ENCODE measurements at regions not wholly inside any gene's neighbourhood (a gene's known extent, or its start where the extent isn't known, plus 50 kb on each side); places are given as distances from the start of the nearest gene placed in this dataset.
"Not testable (repeated sequence)": the region's sequence is repeated elsewhere in the genome, so short reads cannot be mapped to it uniquely, and the experiment has no call there.

DNA sequence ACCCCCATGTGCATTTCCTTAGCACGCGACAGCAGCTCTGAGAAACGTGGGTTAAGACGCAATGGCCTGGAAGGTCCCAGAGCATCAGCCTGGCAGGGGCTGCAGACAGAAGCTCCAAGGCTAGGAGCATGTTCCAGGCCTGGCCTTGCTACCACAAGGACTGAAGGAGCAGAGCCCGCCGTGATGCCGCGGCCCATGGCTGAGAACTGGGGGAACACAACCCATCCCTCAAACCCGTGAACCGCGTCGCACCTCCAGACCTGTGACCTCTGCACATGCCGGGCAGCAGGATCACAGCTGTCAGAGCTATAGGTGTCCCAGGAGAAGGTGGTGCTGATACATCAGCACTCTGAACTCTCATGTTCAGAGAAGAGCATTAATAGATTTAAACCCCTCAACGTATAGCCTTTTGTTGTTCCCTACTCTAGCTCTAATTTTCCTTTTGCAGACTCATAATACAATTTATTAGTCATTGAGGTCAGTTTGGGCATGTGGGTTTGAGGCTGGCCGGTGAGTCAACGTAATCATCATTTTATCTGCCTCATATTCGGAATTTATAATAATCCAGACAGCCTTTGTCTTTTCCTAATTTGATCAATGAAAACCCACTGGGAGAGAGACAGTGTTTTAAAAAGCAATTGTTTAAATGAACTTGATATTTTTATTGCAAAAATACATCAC is 222.5 kb upstream of the TCERG1L start:
- DNase-seq, result no peak

DNA sequence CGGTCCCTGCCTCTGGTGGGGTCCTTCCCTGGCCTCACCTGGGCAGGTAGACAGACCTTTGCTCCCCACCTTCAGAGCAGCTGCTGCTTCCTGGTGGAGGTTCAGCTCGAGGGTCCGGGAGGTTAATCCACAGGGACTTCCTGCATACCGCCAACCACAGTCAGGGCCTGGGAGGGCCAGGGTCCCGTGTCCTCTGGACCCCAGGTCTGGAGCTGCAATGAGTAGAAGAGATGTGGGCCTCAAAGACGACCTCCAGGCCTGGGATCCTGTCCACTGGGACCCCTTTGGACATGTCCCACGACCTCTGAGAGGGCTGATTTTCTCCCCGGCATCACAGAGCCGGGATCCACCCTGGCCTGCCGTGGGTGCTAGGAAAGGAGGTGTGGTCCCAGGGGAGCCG is 223.3 kb upstream of the TCERG1L start:
- DNase-seq, result no peak

DNA sequence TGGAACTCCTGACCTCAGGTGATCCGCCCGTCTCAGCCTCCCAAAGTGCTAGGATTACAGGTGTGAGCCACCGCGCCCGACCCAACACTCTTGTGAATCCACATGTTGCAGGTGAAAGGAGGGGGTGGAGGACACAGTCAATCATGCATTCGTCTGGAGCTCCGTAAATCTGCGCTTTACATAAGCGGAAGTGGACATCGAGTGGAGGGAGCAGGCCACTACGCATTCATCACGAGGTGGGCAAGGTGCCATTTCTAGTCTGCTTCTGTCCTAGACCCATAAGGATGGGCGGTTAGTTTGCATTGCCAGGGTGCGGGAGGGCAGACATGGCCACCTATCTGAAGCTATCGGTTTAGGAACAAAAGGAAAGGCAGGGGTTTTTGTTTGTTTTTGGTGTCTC is 225.2 kb upstream of the TCERG1L start:
- DNase-seq, result no peak

DNA sequence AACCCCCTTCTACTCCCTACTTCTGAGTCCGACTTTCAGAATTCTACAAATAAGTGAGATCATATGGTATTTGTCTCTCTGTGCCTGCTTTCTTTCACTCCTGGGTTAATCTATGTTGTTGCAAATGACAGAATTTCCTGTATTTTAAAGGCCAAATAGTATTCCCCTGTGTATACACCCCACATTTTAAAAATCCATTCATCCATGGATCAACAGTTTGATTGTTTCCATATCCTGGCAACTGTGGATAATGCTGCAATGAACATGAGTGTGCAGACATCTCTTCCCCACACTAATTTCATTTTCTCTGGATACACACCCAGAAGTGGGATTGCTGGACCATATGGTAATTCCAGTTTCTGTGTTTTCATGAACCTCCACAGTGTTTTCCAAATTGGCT is 225.8 kb upstream of the TCERG1L start:
- DNase-seq, result no peak

DNA sequence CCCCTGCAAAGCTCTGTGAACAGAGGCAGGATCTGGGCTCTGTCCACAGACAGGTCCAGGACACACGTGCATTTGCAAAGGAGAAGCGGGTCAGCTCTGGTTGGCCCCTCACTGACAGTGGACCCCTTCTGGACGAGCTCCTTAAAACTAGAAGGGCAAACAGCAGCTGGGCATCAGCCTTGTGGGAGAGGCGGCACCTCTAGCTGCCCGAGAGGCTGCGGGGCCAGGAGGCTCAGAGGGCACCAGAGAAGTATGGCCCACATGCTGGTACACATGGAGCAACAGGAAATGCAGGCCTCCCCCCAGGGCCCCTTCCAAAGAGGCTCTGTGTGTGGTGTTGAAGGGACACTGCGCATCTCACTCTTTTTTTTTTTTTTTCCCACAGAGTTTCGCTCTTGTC is 233.0 kb upstream of the TCERG1L start:
- no peak for DNase-seq

DNA sequence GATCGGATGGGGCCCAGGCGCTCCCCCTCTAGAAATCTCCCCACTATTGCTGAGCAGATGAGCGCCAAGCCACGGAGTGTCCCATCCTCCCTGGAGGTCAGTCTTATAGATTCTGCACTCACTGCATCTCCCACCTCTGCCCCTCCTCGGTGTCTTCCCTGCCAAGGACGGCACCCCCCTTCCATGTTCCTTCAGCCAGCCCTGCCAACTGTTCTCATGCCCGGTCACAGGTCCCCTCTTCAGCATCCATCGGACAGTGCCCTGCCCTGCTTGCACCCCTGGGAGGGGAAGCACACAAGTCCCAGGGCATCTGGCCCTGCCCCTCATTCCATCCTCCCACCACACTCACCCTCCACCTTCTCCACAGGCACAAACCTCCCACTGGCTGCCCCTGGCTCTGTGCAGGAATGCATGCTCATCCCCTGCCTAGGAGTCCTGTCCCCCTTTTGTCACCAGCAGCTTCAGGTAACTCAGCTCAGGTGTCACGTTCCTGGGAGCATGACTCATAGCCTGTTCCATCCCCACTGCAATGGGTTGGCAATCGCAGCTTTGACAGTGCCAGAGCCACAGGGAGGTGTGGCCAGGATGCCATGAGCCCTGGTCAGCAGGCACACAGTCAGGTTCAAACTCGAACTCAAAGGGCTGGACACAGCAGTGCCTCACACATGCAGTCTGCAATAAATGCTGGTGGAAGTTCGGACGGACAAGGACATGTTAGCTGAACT is 234.7 kb upstream of the TCERG1L start:
- DNase-seq, result no peak

DNA sequence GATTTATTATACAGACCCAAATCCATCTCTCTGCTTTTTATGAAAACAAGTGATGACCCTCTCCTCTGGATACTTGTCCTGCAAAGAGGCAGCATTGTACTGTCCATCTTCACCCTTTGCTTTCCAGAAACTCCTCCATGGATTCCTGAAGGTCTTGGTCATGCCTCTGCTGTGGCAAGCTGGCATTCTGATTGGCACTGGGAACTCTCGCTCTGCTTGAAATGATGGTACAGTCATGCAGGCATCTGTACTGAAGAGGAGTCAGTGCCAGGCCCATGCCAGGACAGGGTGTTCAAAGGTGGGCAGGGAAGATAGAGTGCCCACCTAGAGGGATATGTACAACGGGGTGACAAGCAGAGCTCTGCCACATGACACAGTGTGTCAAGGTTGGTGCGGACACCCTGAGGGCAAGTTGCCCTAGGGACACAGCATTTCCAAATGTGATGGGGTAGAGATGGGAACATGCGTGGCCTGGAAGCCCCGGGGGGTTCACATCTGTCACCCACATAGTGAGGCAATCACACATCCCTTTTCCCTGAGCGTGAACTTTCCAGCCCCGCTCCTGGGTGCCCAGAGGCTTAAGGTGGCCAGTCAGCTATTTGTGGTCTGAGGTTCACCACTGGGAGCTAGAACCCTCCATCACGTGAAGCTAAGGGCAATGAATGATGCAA is 235.7 kb upstream of the TCERG1L start:
- no peak for DNase-seq

DNA sequence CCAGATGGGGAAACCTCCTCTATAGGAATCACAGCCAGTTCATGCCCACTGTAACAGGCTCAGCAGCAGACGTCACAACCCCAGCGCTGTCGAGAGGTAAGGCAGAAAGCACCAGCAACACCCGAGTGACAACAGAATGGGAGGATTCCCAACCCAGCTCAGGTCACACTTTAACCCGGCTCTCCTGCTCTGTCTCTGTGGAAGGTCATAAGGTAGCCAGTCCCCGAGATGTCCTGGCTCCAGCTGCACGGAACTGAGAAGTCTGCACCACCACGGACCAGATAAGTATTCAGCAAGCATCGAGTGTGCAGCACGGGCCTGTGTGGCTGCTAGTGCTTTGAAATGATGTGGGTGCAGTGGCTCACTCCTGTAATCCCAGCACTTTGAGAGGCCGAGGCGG is 236.7 kb upstream of the TCERG1L start:
- DNase-seq, result no peak

DNA sequence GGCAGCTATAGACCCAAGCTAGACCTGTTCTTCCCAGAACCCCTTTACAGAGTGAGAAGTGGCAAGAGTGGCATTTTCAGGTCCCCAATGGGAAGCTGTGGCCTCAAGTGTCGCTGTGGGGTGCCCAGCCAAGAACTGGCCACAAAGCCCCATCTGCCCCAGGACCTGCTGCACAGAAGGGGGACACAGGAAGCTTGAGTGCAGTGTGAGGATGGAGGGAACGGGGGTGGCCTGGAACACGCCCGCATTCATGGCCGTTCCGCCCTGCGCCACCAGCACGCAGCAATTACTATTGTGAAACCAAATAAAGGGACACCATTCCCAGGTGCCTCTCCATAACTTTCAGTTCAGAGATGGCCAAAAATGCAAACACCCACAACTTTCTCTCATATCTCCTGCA is 237.6 kb upstream of the TCERG1L start:
- DNase-seq, result no peak

DNA sequence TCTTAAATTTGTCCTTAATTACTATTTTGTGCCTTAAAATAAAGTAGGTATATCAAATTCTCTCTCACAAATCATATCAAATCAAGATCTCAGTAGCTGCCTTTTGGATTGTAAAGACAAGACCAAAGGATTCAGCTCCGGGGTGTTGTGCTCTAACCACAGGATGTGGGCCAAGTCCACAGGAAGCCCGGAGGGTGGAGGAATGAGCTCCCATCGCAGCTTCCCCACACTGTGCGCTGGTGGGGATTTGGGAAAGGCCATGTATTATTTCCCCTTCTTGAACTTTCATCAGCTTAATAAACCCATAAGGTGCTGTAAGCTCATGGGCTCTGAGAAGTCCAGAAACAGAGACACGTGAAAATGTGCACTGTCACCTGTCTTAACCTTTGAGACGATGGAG is 241.6 kb upstream of the TCERG1L start:
- no peak for DNase-seq

DNA sequence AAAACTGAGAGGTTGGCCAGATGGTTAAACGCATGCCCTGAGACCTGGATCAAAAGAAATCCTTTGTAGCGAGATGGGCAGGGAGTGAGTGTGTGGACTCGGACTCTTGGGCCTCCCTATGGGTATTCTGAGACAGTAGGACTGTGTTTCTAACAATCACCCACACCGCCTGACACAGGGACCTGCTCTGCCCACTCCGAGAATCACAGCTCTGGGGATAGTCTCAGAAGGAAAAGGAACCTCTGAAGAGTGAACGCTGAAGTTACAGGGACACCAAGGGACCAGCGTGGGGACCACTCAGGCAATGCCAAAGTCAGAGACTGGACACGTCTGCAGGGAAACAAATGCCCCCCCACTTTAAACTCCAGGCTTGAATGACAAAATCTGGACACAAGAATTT is 242.1 kb upstream of the TCERG1L start:
- no peak for DNase-seq

DNA sequence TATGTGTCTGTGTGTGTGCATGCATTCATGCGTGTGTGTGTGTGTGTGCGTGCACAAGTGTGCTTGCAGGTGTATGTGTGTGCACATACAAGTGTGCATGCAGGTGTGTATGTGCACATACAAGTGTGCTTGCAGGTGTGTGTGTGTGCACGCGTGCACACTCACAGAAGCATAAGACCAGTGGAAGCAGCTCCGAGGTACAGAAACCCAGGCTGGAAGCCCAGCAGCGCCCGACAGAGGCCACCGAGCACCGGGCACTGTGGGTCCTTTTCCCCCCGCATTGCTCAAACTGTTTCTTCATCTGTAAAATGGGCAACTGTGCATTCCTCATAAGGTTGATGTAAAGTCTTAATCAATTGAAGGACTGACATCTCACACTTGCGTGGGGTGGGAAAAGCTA is 243.3 kb upstream of the TCERG1L start:
- DNase-seq, result no peak

DNA sequence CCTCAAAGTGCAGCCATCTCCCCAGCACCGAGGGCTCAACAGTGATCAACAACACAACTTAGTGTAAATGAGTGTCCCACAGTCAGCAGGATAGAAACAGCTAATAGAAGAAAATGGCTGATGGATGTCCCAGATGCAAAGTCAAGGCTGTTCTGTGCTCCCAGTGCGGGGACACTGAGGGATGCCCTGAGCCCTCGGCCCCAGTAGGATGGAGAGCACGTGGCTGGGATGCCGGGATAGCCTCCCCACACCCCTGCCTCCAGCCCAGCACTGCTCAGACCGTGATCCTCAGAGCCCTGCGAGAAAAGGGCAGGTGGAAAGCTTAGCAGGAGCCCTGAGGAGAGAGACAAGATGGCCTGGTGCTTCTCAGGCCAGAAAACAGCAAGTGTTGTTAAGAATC is 243.9 kb upstream of the TCERG1L start:
- DNase-seq, result no peak

DNA sequence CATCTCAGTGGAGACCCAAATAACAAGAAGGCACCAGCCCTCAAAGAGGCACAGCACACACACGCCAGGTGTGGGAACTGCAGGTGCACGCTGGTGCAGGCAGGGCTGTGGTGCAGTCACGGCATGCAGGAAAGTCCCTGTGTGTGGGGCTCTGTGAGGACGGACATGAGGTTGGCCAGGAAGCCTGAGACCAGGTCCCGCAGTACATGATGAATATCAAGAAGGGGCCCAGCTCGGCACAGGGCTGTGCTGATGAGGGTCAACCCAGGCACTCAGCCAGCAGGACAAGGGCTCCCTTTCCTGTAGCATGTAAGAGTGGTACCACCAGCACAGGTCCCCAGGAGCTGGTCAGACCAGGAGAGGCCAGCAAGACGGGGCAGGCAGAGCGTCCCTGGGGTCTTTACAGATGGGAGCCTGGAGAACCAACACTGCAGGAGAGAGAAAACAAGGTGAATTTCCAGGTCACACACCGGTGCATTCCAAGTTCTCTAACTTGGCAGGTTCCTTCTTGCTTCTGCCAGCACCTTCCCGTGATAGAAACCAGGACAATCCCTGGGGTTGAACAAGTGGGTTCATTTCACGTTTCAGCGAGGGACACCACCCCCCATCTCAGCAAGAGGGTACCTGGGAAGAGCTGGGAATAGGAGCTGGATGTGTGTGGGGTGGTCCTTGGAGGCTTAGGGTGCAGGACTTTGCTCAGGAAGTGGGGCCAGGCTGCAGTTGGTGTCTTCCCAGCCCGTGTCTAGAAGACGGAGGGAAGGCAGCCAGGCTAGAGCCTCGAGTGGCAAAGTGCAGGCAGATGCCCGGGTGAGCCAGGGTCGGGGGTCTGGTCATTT is 244.8 kb upstream of the TCERG1L start:
- DNase-seq, result no peak

DNA sequence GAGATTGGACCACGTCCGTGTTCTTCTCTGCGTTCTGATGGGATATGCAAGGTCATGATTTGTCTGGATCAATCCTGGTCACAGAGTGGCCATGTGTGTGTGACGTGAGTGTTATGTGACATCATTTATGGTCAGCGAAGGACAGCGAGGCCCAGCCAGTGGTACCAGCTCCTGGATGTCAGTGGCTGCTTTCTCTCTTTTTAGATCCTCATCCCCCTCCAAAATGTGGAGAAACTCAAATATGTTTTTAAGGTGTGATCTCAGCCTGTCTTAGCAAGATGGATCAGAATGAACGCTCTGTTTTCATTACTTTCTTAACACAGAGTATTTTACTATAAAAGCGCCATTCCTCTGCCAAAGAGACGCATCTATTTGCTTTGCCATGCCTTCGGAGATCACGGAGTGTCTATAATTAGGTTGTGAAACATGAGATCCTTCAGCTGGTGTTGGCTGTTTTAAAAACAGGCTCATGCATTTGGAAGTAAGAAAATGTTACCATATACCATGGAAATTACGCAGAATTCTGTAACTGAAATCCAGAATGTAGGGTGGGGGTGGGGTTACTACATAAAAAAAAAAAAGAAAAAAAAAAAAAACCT is 245.5 kb upstream of the TCERG1L start:
- no peak for DNase-seq

DNA sequence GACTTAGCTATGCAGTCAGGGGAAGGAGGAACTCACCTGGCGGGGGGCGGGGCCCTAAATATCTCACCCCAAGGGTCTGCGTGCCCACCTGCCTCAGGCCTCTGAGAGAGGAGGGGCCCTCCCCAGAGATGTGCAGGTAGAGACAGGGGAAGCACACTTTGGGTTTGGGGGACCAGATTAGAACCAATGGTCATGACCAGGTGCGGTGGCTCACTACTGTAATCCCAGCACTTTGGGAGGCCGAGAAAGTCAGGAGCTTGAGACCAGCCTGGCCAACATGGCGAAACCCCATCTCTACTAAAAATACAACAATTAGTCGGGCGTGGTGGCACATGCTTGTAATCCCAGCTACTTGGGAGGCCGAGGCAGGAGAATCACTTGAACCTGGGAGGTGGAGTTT is 246.4 kb upstream of the TCERG1L start:
- DNase-seq, result not testable (repeated sequence)

DNA sequence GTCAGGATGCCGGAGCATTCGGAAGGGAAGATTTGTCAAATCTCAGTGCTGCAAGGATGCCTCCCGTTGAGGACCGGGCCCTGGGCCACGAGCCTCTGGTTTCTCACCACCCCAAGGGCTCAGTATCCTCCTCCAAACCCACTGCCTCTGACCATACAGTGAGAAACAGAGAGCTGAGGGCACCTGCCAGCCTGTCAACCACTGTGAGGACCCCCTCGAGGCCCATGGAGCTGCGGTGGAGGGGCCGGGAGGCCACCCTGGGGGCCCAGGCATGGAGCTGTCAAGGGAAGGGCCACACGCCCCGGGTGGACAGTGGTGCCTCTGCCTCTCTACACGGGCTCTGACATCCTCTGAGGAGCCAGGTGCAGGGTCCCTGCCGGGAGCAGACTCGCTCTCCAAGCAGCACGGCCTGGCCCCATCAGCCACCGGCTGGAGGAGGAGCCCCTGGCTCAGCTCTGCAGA is 248.0 kb upstream of the TCERG1L start:
- no peak for DNase-seq

DNA sequence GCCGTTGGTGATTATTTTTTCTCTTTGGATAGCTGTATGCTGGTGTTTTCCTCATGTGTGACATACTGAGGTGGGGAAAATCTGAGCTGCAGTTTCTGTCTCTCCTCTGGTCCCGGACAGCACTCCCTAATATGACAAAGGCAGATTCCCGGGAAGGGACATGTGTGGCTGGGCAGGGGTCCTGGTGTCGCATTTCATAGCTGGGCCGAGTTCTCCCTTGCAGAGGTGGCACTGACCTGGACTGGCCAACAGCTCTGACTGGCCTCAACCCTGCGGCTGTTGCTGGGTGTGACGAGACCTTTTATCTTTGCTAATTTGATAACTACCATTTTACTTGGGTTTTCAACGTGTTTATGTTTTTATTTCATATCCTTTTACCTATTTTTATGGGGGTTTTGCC is 248.6 kb upstream of the TCERG1L start:
- no peak for DNase-seq

DNA sequence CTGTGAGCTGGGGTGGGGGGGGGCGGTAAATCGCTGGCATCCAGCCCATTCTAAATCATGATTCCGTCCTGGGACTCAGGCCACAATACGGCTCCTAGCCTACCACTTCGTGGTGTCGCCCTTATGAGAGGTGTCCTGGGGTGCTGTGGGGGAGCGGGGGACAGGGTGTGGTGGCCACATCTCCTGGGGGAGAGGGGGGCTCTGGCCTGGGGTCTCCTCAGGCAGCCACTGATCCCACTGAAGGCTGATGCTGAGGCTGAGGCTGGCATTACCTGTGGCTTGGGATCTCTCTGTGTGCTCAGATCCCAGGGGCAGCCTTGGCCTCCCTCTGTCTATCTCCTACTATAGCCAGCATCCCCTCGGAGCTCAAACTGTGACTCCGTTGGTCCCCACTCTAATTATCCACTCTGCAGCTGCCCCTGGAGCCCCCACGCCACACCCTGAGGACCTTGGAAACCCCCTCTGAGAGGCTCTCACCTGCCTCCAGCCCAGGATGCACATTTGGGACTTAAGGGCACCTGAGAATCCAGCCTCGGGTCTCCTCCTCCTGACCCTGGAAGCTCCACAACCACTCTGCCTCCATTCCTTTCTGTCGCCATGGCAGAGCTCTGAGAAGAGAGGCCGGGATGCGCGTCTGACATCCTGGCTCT is 249.3 kb upstream of the TCERG1L start:
- DNase-seq, result no peak

DNA sequence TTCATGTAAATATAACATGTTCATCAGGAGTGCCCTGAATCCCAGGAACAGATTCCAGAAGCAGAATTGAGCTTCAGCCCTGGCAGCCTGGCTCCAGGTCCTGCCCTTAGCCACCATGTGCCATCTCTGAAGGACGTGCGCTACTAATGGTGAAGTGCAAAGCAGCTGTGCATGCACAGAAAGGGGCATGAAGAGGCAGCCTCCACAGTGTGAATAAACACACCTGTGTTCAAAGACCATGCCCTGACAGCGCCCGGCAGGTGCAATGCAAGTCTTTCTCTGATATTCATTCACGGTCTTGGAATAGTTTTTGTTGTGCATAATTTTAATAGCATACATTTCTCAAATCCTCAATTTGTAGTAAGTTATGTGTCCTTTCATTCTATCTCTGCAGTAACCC is 250.4 kb upstream of the TCERG1L start:
- no peak for DNase-seq

DNA sequence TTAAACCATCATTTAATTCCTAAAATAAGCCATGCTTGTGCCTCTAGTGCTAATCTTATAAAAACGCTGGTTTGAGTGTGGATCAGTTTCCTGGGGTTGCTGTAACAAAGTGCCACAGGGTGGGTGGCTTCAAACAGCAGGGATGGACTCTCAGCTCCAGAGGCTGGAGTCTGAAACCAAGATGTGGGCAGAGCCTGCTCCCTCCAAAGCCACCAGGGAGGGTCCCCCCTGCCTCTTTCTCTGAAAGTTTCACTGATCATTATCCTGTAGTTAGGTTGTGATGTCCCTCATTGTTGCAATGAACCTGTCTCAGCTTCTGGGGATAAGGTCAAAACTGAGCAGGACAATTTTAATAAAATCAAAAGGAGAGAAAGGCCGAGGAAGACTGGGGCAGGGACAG is 251.9 kb upstream of the TCERG1L start:
- DNase-seq, result no peak

Measured in right hindlimb (tissue), 1 donor.